T-cell (primary cell): ENCODE measurements at regions not wholly inside any gene's neighbourhood (a gene's known extent, or its start where the extent isn't known, plus 50 kb on each side); places are given as distances from the start of the nearest gene placed in this dataset.

Experiments used
- ATAC-seq, 4 experiments: fragments of 200-7000 bp in 3 of 4; fragments of 150-1000 bp in 1 of 4; cut with Tn5 transposase; replicated peaks in 1 of 4; 1 replicate in 3 of 4; 2 replicates in 1 of 4; pipeline ENCODE4 v1.10.0; 2021; ENCODE audit warnings: moderate library complexity in 3 of 4, mild to moderate bottlenecking in 2 of 4, moderate number of reproducible peaks in 1 of 4
- CTCF ChIA-PET, 2 donors: fragments of 300-600 bp; sonication (Branson Sonifier 250); formaldehyde crosslinking; loops; one replicate each; lab custom pipeline; 2022; ENCODE audit warnings: antibody characterized with exemption in 2 of 2; lab: Charles Lee
- POLR2A ChIA-PET, 2 donors: fragments of 300-600 bp; sonication (Branson Sonifier 250); formaldehyde crosslinking; loops; one replicate each; lab custom pipeline; 2022; ENCODE audit warnings: antibody characterized with exemption in 2 of 2; lab: Charles Lee
- DNase-seq, 35 experiments: peaks; one replicate each; pipeline versions ENCODE4 v3.0.0 to v3.0.0-alpha.2; 2013 to 2023
- H3K27ac ChIP-seq: one replicate; pipeline ENCODE4 v1.5.1; 2013; ENCODE audit warnings: low read length
- H3K27me3 ChIP-seq, 2 experiments: replicated peaks in 1 of 2; 1 replicate in 1 of 2; 2 replicates in 1 of 2; pipeline versions ENCODE4 v1.6.1 to v1.7.0; 2013; ENCODE audit warnings: low read length in 1 of 2, mixed read lengths in 1 of 2; ENCODE audit not compliant: control insufficient read depth in 2 of 2, insufficient read depth in 2 of 2; ENCODE audit errors: extremely low read depth in 1 of 2
- H3K36me3 ChIP-seq, 2 donors: 1 replicate in 1 of 2; 2 replicates in 1 of 2; pipeline versions ENCODE4 v1.6.1 to v1.7.0; 2013; ENCODE audit warnings: low read length in 1 of 2; ENCODE audit not compliant: control insufficient read depth in 2 of 2, insufficient read depth in 1 of 2; ENCODE audit errors: extremely low read depth in 1 of 2
- H3K4me1 ChIP-seq, 2 experiments: 1 replicate in 1 of 2; 2 replicates in 1 of 2; pipeline versions ENCODE4 v1.6.1 to v1.7.0; 2013; ENCODE audit warnings: low read length in 2 of 2, mixed read lengths in 1 of 2; ENCODE audit not compliant: insufficient read depth in 2 of 2, control insufficient read depth in 1 of 2; ENCODE audit errors: extremely low read depth in 1 of 2
- H3K4me3 ChIP-seq, 2 donors: 1 replicate in 1 of 2; 2 replicates in 1 of 2; pipeline versions ENCODE4 v1.5.1 to v1.7.0; 2013; ENCODE audit warnings: mild to moderate bottlenecking in 2 of 2, low read length in 1 of 2, moderate library complexity in 1 of 2; ENCODE audit not compliant: control insufficient read depth in 1 of 2; ENCODE audit errors: extremely low read depth in 1 of 2
- H3K9me3 ChIP-seq: 2 replicates; pipeline ENCODE4 v1.7.0; 2013
- H3K27ac Mint-ChIP-seq, 2 donors: one replicate each; pipeline ENCODE4 v1.8.0; 2020 to 2021; ENCODE audit warnings: mild to moderate bottlenecking in 2 of 2, mixed read lengths in 2 of 2
- H3K27me3 Mint-ChIP-seq, 2 donors: one replicate each; pipeline ENCODE4 v1.8.0; 2021 to 2022; ENCODE audit warnings: mixed read lengths in 2 of 2
- H3K36me3 Mint-ChIP-seq: one replicate; pipeline ENCODE4 v1.8.0; 2021; ENCODE audit warnings: mixed read lengths
- H3K4me1 Mint-ChIP-seq, 3 donors: one replicate each; pipeline ENCODE4 v1.8.0; 2020 to 2022; ENCODE audit warnings: mixed read lengths in 3 of 3, mild to moderate bottlenecking in 1 of 3
- H3K4me3 Mint-ChIP-seq, 3 donors: one replicate each; pipeline ENCODE4 v1.8.0; 2020 to 2022; ENCODE audit warnings: mild to moderate bottlenecking in 3 of 3, mixed read lengths in 3 of 3, moderate library complexity in 3 of 3
- H3K9me3 Mint-ChIP-seq, 3 donors: one replicate each; pipeline ENCODE4 v1.8.0; 2020 to 2022; ENCODE audit warnings: mixed read lengths in 3 of 3
- WGBS: methylation state at CpG from one replicate; pipeline ENCODE4 v1.1.5; 2013; ENCODE audit warnings: missing lambda C conversion rate; ENCODE audit not compliant: insufficient coverage; 5-methylcytosine and 5-hydroxymethylcytosine counted together

DNA sequence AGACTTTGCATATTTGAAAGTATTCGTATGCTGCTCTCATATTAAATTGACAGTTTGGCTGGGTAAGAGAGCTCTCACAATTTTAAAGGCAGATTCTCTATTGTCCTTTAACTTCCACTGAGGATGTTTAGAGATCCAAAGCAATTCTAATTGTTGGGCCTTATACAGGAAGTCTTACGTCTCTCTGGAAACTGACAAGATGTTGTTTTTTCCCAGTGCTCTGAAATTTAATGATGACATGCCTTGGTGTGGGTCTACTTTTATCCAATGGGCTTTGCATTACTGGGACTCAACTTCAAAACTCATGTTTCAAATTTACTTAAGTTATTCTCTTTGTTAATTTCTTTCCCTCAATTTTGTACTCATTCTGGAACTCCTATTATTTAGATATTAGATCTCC is 191.5 kb downstream of the SNX18 start:
- H3K4me3 ChIP-seq = no peak overlapping the region
- POLR2A ChIA-PET = no interaction called here
- DNase-seq = no peak
- no peaks in the 10 kb centered on the region for H3K4me1 ChIP-seq
- ATAC-seq = no peak
- no peaks in the 10 kb centered on the region for H3K9me3 Mint-ChIP-seq
- H3K27me3 Mint-ChIP-seq = peaks cover 0 to 2% of the 10 kb centered on the region in 2 donors
- H3K27ac Mint-ChIP-seq = no peak overlapping the region
- 100% methylated on average over 1 of the region's 2 CpGs for WGBS
- H3K27me3 ChIP-seq = no peaks in the 10 kb centered on the region
- peaks cover 0 to 3% (median 0%) of the 10 kb centered on the region in 3 donors for H3K4me1 Mint-ChIP-seq
- peaks cover 3% of the 10 kb centered on the region for H3K36me3 Mint-ChIP-seq
- H3K27ac ChIP-seq = no peak overlapping the region
- no peaks in the 10 kb centered on the region for H3K9me3 ChIP-seq
- H3K4me3 Mint-ChIP-seq = no peak overlapping the region
- CTCF ChIA-PET = no interaction called here
- no peaks in the 10 kb centered on the region for H3K36me3 ChIP-seq

DNA sequence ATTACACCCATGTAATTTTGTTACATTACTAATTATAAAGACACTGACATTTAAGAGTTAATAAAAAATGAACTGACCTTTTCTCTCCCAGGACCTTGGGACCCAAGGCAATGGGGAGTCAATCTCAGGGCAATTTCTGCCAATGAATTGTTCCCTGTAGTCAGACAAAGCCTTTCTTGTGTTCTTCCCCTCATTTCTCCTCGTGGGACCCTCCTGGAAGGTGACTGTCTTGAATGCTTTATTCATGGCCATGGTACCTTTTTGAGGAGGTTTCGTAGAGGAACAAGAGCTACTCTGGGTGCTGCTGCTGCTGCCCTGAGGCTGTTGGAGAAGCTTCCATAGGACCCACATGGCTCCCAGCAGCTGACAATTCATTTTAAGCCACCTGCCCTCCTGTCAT is 190.3 kb downstream of the SNX18 start:
- DNase-seq (no peak), ATAC-seq (no peak)
- no peaks in the 10 kb centered on the region for H3K9me3 Mint-ChIP-seq
- H3K9me3 ChIP-seq = no peaks in the 10 kb centered on the region
- H3K4me3 Mint-ChIP-seq = no peak overlapping the region
- no peak overlapping the region for H3K27ac ChIP-seq
- no peaks in the 10 kb centered on the region for H3K27me3 ChIP-seq
- H3K4me3 ChIP-seq = no peak overlapping the region
- H3K36me3 ChIP-seq = no peaks in the 10 kb centered on the region
- H3K36me3 Mint-ChIP-seq = no peaks in the 10 kb centered on the region
- WGBS = 100% methylated on average over 1 of the region's 2 CpGs
- H3K4me1 Mint-ChIP-seq = peaks cover 0 to 3% (median 0%) of the 10 kb centered on the region in 3 donors
- H3K27me3 Mint-ChIP-seq = no peaks in the 10 kb centered on the region
- ChIA-PET POLR2A (no interaction called here), CTCF (interaction anchor here (0.6 to 1.0 kb wide), 2 partner anchors 9 to 285 kb away, joined by 3 read pairs; no protein-coding TSS in a partner anchor)
- no peaks in the 10 kb centered on the region for H3K4me1 ChIP-seq
- H3K27ac Mint-ChIP-seq = no peak overlapping the region

DNA sequence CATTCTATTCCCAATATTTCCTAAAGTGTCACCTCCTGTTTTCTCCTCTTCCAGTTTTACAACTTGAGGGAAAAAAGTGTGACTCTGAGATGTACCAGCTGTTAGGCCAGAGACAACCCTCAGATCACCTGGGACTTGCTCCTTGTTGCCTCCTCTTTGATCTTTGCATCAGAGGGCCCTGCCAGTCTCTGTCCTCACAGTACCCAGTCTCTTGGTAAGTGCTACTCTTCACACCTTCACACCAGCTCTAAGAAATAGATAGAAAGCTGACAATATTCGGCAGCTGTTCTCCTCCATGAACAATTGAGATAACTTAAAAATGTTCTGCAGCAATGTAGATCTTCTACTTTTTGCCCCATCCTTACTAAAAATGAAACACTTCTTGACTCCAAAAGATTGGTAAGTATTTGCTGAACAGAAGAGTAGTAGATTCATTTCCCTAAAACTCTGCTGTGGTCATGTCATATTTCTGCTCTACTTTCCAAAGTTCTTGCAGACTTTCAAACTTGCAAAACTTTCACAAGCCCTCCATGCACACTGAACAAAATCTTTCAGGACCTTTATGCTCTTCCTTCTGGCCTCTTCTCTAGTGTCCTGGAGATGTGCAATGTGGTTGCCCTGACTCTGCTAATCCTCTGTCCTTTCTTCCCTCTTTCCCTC is 188.6 kb downstream of the SNX18 start:
- no peaks in the 10 kb centered on the region for H3K4me1 ChIP-seq
- WGBS = 40% methylated on average over 1 of the region's 1 CpG
- Mint-ChIP-seq H3K4me1 (peaks cover 0 to 3% (median 0%) of the 10 kb centered on the region in 3 donors), H3K27ac (no peak overlapping the region), H3K4me3 (no peak overlapping the region), H3K27me3 (no peaks in the 10 kb centered on the region), H3K9me3 (no peaks in the 10 kb centered on the region), H3K36me3 (no peaks in the 10 kb centered on the region)
- no peaks in the 10 kb centered on the region for H3K27me3 ChIP-seq
- CTCF ChIA-PET = no interaction called here
- no peak for DNase-seq
- H3K9me3 ChIP-seq = no peaks in the 10 kb centered on the region
- ATAC-seq = no peak
- no peak overlapping the region for H3K27ac ChIP-seq
- POLR2A ChIA-PET = no interaction called here
- no peak overlapping the region for H3K4me3 ChIP-seq
- no peaks in the 10 kb centered on the region for H3K36me3 ChIP-seq

DNA sequence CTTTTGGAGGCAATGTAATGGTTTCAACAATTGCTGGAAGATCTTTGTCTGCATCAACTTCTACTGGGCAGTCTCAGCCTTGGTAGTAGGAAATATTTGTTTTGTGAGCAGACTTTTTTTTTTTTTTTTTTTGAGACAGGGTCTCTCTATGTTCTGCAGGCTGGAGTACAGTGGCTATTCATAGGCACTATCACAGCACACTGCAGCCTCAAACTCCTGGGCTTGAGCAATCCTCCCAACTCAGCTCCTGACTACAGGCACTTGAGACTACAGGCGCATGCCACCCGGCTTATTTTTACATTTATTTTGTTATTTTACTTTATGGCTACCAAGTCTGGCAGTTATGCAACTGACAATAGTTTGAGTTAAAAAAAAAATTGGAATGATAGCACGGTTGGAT is 187.3 kb downstream of the SNX18 start:
- no peaks in the 10 kb centered on the region for H3K27me3 ChIP-seq
- H3K9me3 Mint-ChIP-seq = no peaks in the 10 kb centered on the region
- H3K27ac ChIP-seq = no peak overlapping the region
- no peak overlapping the region for H3K27ac Mint-ChIP-seq
- CTCF ChIA-PET = no interaction called here
- 80% methylated on average over 1 of the region's 3 CpGs for WGBS
- H3K4me1 Mint-ChIP-seq = peaks cover 0 to 3% (median 0%) of the 10 kb centered on the region in 3 donors
- H3K9me3 ChIP-seq = no peaks in the 10 kb centered on the region
- no peak overlapping the region for H3K4me3 ChIP-seq
- POLR2A ChIA-PET = no interaction called here
- ATAC-seq = no peak
- no peak overlapping the region for H3K4me3 Mint-ChIP-seq
- no peaks in the 10 kb centered on the region for H3K4me1 ChIP-seq
- H3K27me3 Mint-ChIP-seq = no peaks in the 10 kb centered on the region
- H3K36me3 ChIP-seq = no peaks in the 10 kb centered on the region
- no peaks in the 10 kb centered on the region for H3K36me3 Mint-ChIP-seq
- DNase-seq = no peak

DNA sequence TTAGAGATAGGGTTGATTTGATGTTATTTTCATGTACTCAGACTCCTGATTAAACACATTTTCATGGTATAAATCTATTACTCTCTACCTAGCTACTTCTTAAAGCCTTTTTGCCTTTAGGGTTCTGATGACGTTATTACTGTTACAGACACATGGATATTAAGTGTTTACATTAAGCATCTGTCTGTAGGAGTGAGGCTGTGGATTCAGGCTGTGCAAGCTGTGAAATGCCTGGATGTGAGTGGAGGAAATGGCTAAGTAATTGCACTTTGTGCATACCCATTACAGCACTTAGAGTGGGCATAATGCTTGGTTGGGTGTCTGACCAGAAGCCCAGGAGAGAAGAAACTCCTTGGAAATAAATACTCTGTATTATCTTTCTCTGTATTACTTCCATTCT is 186.8 kb downstream of the SNX18 start:
- Mint-ChIP-seq H3K27me3 (no peaks in the 10 kb centered on the region), H3K36me3 (no peaks in the 10 kb centered on the region), H3K27ac (no peak overlapping the region), H3K9me3 (no peaks in the 10 kb centered on the region), H3K4me1 (peaks cover 0 to 3% (median 0%) of the 10 kb centered on the region in 3 donors), H3K4me3 (no peak overlapping the region)
- H3K4me1 ChIP-seq = no peaks in the 10 kb centered on the region
- no peaks in the 10 kb centered on the region for H3K9me3 ChIP-seq
- no peaks in the 10 kb centered on the region for H3K27me3 ChIP-seq
- WGBS = no CpG with 5 or more reads among the region's 1 CpG
- DNase-seq (no peak), ATAC-seq (no peak)
- CTCF ChIA-PET = no interaction called here
- no peaks in the 10 kb centered on the region for H3K36me3 ChIP-seq
- H3K27ac ChIP-seq = no peak overlapping the region
- POLR2A ChIA-PET = no interaction called here
- H3K4me3 ChIP-seq = no peak overlapping the region

DNA sequence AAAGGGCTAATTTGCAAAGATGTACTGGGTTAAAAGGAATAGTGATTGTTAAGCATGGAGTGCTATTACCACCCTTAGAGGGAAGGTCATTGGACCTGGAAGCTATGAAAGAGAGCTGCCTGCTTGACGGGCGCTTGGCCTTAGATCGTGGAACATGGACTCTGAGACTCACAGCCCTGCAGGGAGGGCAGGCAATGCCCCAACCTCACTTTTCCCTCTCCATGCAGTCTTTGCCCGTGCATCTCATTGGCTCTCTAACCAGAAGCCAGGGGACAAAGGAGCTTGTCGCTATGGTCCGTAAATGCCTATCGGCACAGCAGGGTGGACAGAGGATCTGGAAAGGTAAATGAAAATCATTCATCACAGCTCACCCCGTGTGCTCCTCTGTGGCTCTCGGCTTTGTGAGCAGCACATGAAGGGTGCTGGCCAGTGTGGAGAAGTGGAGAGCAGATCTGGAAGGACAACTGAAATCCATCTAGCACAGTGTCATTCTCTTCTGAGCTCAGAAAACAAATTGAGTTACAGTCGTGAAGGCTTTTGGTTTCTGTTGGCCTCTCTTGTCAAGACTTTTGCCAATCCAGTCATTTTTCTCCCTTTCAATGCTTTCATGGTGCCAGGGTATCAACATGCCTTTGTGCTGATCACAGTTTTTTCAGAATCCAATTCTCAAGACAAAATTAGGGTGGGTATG is 186.2 kb downstream of the SNX18 start:
- CTCF ChIA-PET = interaction anchor here in 1 of 2 donors (0.5 to 1.2 kb wide), 2 partner anchors 15 to 141 kb away, joined by 3 read pairs; no protein-coding TSS in a partner anchor
- H3K27ac Mint-ChIP-seq = peak overlapping the region in 1 of 2 donors; percentile 60
- H3K4me3 ChIP-seq = no peak overlapping the region
- no peaks in the 10 kb centered on the region for H3K36me3 Mint-ChIP-seq
- POLR2A ChIA-PET = no interaction called here
- ATAC-seq (no peak), DNase-seq (no peak)
- no peaks in the 10 kb centered on the region for H3K4me1 ChIP-seq
- no peaks in the 10 kb centered on the region for H3K9me3 ChIP-seq
- peaks cover 0 to 3% (median 0%) of the 10 kb centered on the region in 3 donors for H3K4me1 Mint-ChIP-seq
- no peaks in the 10 kb centered on the region for H3K9me3 Mint-ChIP-seq
- no peaks in the 10 kb centered on the region for H3K27me3 ChIP-seq
- WGBS = 97% methylated on average over 6 of the region's 10 CpGs
- H3K27me3 Mint-ChIP-seq = no peaks in the 10 kb centered on the region
- no peak overlapping the region for H3K4me3 Mint-ChIP-seq
- no peak overlapping the region for H3K27ac ChIP-seq
- H3K36me3 ChIP-seq = no peaks in the 10 kb centered on the region
